HCT116 (cell line): ENCODE measurements at regions not wholly inside any gene's neighbourhood (a gene's known extent, or its start where the extent isn't known, plus 50 kb on each side); places are given as distances from the start of the nearest gene placed in this dataset.

ENCODE experiments used
- ATAC-seq: fragments of 200-7000 bp; cut with Tn5 transposase; 2 replicates; pipeline ENCODE4 v1.9.1; 2020; ENCODE audit warnings: mild to moderate bottlenecking, moderate library complexity
- BruUV-seq: library from RNA; stranded (reverse); fragments of 400-500 nt; replicated peaks from 2 replicates; lab custom pipeline; 2021; lab: Mats Ljungman, UMichigan
- CTCF ChIA-PET: fragments of 300-600 bp; sonication (Branson Sonifier 250); formaldehyde crosslinking; loops from one replicate; lab custom pipeline; 2021; ENCODE audit warnings: antibody characterized with exemption; lab: Charles Lee
- POLR2A ChIA-PET: fragments of 300-600, 350-600 bp; sonication (Branson Sonifier 250); formaldehyde crosslinking; loops from one replicate; lab custom pipeline; 2021; ENCODE audit warnings: antibody characterized with exemption; lab: Charles Lee
- RAD21 ChIA-PET, 2 experiments: fragments of 300-600 bp; sonication (Branson Sonifier 250); formaldehyde crosslinking; loops; one replicate each; lab custom pipeline; 2023; ENCODE audit warnings: low total read pairs in 2 of 2; ENCODE audit not compliant: uncharacterized antibody in 2 of 2, unreplicated experiment in 2 of 2, low non-redundant PET in 1 of 2; lab: Charles Lee
- DNase-seq: peaks from one replicate; pipeline ENCODE4 v3.0.0-alpha.2; 2010; ENCODE audit warnings: low read depth, low spot score
- H2AFZ ChIP-seq: fragments of 200-600 bp; shearing (Covaris generic), sonication (generic); 2 replicates; pipeline ENCODE4 v1.6.1; 2017; ENCODE audit warnings: low read depth, mixed run types, mixed read lengths, antibody characterized with exemption, low read length; ENCODE audit not compliant: poor library complexity, severe bottlenecking
- H3K27ac ChIP-seq: 2 replicates; pipeline ENCODE4 v1.5.1; 2012; ENCODE audit warnings: low read depth, low read length
- H3K27me3 ChIP-seq: fragments of 200-600 bp; sonication (generic); 2 replicates; pipeline ENCODE4 v1.6.1; 2016; ENCODE audit warnings: mixed run types, low read length, mixed read lengths; ENCODE audit not compliant: insufficient read depth
- H3K36me3 ChIP-seq, 2 experiments: fragments of 200-500 bp in 1 of 2; fragments of 200-600 bp in 1 of 2; sonication (Bioruptor generic) in 1 of 2; sonication (generic) in 1 of 2; 2 replicates each; pipeline versions ENCODE4 v1.5.1 to v1.6.1; 2014 to 2016; ENCODE audit warnings: low read length in 2 of 2, inconsistent platforms in 1 of 2, mixed read lengths in 1 of 2, mixed run types in 1 of 2; ENCODE audit not compliant: insufficient read depth in 2 of 2, control insufficient read depth in 1 of 2
- H3K4me1 ChIP-seq, 2 experiments: fragments of 200-600 bp in 1 of 2; sonication (generic) in 1 of 2; 2 replicates each; pipeline versions ENCODE4 v1.5.1 to v1.6.1; 2012 to 2017; ENCODE audit warnings: low read length in 2 of 2, inconsistent platforms in 1 of 2, mild to moderate bottlenecking in 1 of 2, mixed read lengths in 1 of 2, mixed run types in 1 of 2, moderate library complexity in 1 of 2; ENCODE audit not compliant: insufficient read depth in 2 of 2, control insufficient read depth in 1 of 2
- H3K4me2 ChIP-seq: fragments of 200-600 bp; sonication (generic); 2 replicates; pipeline ENCODE4 v1.6.1; 2017; ENCODE audit warnings: mixed run types, low read length, mixed read lengths
- H3K4me3 ChIP-seq, 2 experiments: fragments of 200-600 bp in 1 of 2; sonication (generic) in 1 of 2; replicated peaks in 1 of 2; 2 replicates each; pipeline ENCODE4 v1.5.1; 2011 to 2016; ENCODE audit warnings: low read length in 2 of 2, control low read depth in 1 of 2, low read depth in 1 of 2, mild to moderate bottlenecking in 1 of 2, mixed read lengths in 1 of 2, mixed run types in 1 of 2
- H3K79me2 ChIP-seq: fragments of 200-600 bp; sonication (generic); 2 replicates; pipeline ENCODE4 v1.6.1; 2017; ENCODE audit warnings: mild to moderate bottlenecking, mixed run types, low read length, moderate library complexity, mixed read lengths; ENCODE audit not compliant: insufficient read depth
- H3K9ac ChIP-seq: fragments of 200-600 bp; sonication (generic); 2 replicates; pipeline ENCODE4 v1.6.1; 2016; ENCODE audit warnings: low read length, mixed read lengths
- H3K9me2 ChIP-seq: fragments of 200-600 bp; sonication (generic), shearing (Covaris generic); 2 replicates; pipeline ENCODE4 v1.6.1; 2017; ENCODE audit warnings: mixed run types, mild to moderate bottlenecking, moderate library complexity; ENCODE audit not compliant: insufficient read depth
- H3K9me3 ChIP-seq, 2 experiments: fragments of 200-500 bp in 1 of 2; fragments of 200-600 bp in 1 of 2; sonication (Bioruptor generic) in 1 of 2; sonication (generic) in 1 of 2; 2 replicates each; pipeline ENCODE4 v1.6.1; 2014 to 2017; ENCODE audit warnings: low read length in 2 of 2, mixed read lengths in 2 of 2, inconsistent platforms in 1 of 2, low read depth in 1 of 2, mild to moderate bottlenecking in 1 of 2, mixed run types in 1 of 2, moderate library complexity in 1 of 2; ENCODE audit not compliant: control insufficient read depth in 1 of 2, insufficient read depth in 1 of 2
- H4K20me1 ChIP-seq: fragments of 200-600 bp; sonication (generic), shearing (Covaris generic); 2 replicates; pipeline ENCODE4 v1.6.1; 2017; ENCODE audit warnings: mixed run types, mild to moderate bottlenecking, moderate library complexity; ENCODE audit not compliant: insufficient read depth
- CBX3 ChIP-seq: IDR thresholded peaks from 2 replicates; pipeline ENCODE4 v1.6.1; 2012; ENCODE audit warnings: low read depth
- CEBPB ChIP-seq: IDR thresholded peaks from 2 replicates; pipeline ENCODE4 v1.6.1; 2012; ENCODE audit warnings: low read depth
- CTCF ChIP-seq, 3 experiments: fragments of 200-600 bp in 1 of 3; sonication (generic) in 1 of 3; IDR thresholded peaks in 2 of 3; conservative IDR thresholded peaks in 1 of 3; 2 replicates each; pipeline ENCODE4 v1.5.1; 2012 to 2017; ENCODE audit warnings: low read depth in 2 of 3, low read length in 2 of 3, antibody characterized with exemption in 1 of 3, borderline replicate concordance in 1 of 3, control low read depth in 1 of 3, mild to moderate bottlenecking in 1 of 3, mixed read lengths in 1 of 3, mixed run types in 1 of 3, moderate library complexity in 1 of 3; ENCODE audit not compliant: insufficient read depth in 1 of 3
- EGR1 ChIP-seq: IDR thresholded peaks from 2 replicates; pipeline ENCODE4 v1.6.1; 2012; ENCODE audit warnings: low read depth
- EZH2 ChIP-seq: fragments of 200-600 bp; sonication (generic); IDR thresholded peaks from 2 replicates; pipeline ENCODE4 v1.6.1; 2017; ENCODE audit warnings: antibody characterized with exemption, mixed run types
- FOSL1 ChIP-seq: IDR thresholded peaks from 2 replicates; pipeline ENCODE4 v1.6.1; 2012; ENCODE audit warnings: low read depth
- JUND ChIP-seq: IDR thresholded peaks from 2 replicates; pipeline ENCODE4 v1.6.1; 2012
- MAX ChIP-seq: IDR thresholded peaks from 2 replicates; pipeline ENCODE4 v1.6.1; 2012
- POLR2A ChIP-seq: IDR thresholded peaks from 2 replicates; pipeline ENCODE4 v1.7.0; 2011; ENCODE audit warnings: borderline replicate concordance; ENCODE audit not compliant: insufficient read depth, insufficient read length; ENCODE audit errors: extremely low read depth
- POLR2AphosphoS5 ChIP-seq: IDR thresholded peaks from 2 replicates; pipeline ENCODE4 v1.6.1; 2011; ENCODE audit warnings: mild to moderate bottlenecking, low read depth, low read length, moderate library complexity
- RAD21 ChIP-seq: IDR thresholded peaks from 2 replicates; pipeline ENCODE4 v1.6.1; 2012; ENCODE audit warnings: low read depth, mild to moderate bottlenecking
- SIN3A ChIP-seq: IDR thresholded peaks from 2 replicates; pipeline ENCODE4 v1.6.1; 2012; ENCODE audit warnings: low read depth
- SP1 ChIP-seq: IDR thresholded peaks from 2 replicates; pipeline ENCODE4 v1.6.1; 2012; ENCODE audit warnings: low read depth
- SRF ChIP-seq: IDR thresholded peaks from 2 replicates; pipeline ENCODE4 v1.6.1; 2012; ENCODE audit warnings: low read depth
- TCF7L2 ChIP-seq: IDR thresholded peaks from 2 replicates; pipeline ENCODE4 v1.7.0; 2011; ENCODE audit warnings: borderline replicate concordance, inconsistent platforms; ENCODE audit not compliant: insufficient read depth, insufficient read length; ENCODE audit errors: extremely low read depth
- YY1 ChIP-seq: IDR thresholded peaks from 2 replicates; pipeline ENCODE4 v1.6.1; 2011; ENCODE audit warnings: low read length, low read depth, moderate library complexity, mild to moderate bottlenecking; ENCODE audit not compliant: insufficient replicate concordance; ENCODE audit errors: extremely low read depth
- ZFX ChIP-seq: fragments of 450-650 bp; IDR thresholded peaks from 2 replicates; pipeline ENCODE4 v1.6.1; 2017
- ZNF274 ChIP-seq: fragments of 200-500 bp; sonication (Bioruptor generic); IDR thresholded peaks from 2 replicates; pipeline ENCODE4 v1.6.1; 2014; ENCODE audit warnings: mild to moderate bottlenecking, low read depth, low read length, inconsistent platforms
- intact Hi-C: fragments of 100-400 bp; cut with micrococcal nuclease; formaldehyde crosslinking; loops from 2 replicates; pipeline ENCODE4 v1.10.0; 2022

GRCh38 chr4:148522995-148523394, 80.8 kb upstream of the NR3C2 start:
- Histone ChIP-seq H3K4me2 (no peak overlapping the region), H3K27me3 (no peaks in the 10 kb centered on the region), H4K20me1 (no peaks in the 10 kb centered on the region), H3K4me1 (no peaks in the 10 kb centered on the region), H3K9ac (no peak overlapping the region), H3K9me3 (no peaks in the 10 kb centered on the region), H3K27ac (no peak overlapping the region), H3K36me3 (no peaks in the 10 kb centered on the region), H3K9me2 (no peaks in the 10 kb centered on the region), H3K79me2 (no peaks in the 10 kb centered on the region), H2AFZ (no peak overlapping the region), H3K4me3 (no peak overlapping the region)
- DNase-seq (no peak), ATAC-seq (no peak)
- BruUV-seq = no TSS peak
- TF ChIP-seq YY1 = no peak
- TF ChIP-seq FOSL1 = no peak
- no peak for TF ChIP-seq ZNF274
- no peak for TF ChIP-seq SIN3A
- no peak for TF ChIP-seq POLR2AphosphoS5
- no peak for TF ChIP-seq TCF7L2
- TF ChIP-seq ZFX = no peak
- TF ChIP-seq CTCF (IDR thresholded peaks at IDR 0.05 in 2 of 3, conservative IDR thresholded peaks at IDR 0.05 in 1 of 3; ENCODE audit: borderline replicate concordance in 1 of 3, insufficient read depth in 1 of 3, low read depth in 2 of 3, low read length in 2 of 3) = no peak
- TF ChIP-seq SRF = no peak
- no peak for TF ChIP-seq EZH2
- no peak for TF ChIP-seq EGR1
- TF ChIP-seq JUND = no peak
- TF ChIP-seq SP1 = no peak
- TF ChIP-seq CBX3 = no peak
- no peak for TF ChIP-seq CEBPB
- no peak for TF ChIP-seq RAD21
- no peak for TF ChIP-seq MAX
- no peak for TF ChIP-seq POLR2A
- intact Hi-C loops = no loop called here
- POLR2A ChIA-PET = no interaction called here
- RAD21 ChIA-PET = no interaction called here
- CTCF ChIA-PET = no interaction called here
